SHP77 (cell line): ENCODE measurements at regions not wholly inside any gene's neighbourhood (a gene's known extent, or its start where the extent isn't known, plus 50 kb on each side); places are given as distances from the start of the nearest gene placed in this dataset.

Source experiments
- DNase-seq, 2 experiments: peaks; one replicate each; lab custom pipeline; 2025; lab: John Stamatoyannopoulos, UW

DNA sequence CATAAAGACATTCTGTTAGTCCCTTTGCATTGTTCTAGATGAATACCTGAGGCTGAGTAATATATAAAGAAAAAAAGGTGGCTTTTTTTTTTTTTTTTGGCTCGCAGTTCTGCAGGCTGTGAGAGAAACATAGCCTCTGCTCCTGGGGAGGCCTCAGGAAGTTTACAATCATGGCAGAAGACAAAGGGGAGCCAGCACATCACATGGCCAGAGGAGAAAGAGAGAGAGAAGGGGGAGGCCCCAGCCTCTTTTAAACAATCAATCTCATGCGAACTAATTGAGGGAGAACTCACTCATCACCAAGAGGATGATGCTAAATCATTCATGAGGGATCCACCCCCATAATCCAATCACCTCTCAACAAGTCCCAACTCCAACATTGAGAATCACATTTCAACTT lies 364.0 kb upstream of the EPHA5 start:
- DNase-seq, result no peak

DNA sequence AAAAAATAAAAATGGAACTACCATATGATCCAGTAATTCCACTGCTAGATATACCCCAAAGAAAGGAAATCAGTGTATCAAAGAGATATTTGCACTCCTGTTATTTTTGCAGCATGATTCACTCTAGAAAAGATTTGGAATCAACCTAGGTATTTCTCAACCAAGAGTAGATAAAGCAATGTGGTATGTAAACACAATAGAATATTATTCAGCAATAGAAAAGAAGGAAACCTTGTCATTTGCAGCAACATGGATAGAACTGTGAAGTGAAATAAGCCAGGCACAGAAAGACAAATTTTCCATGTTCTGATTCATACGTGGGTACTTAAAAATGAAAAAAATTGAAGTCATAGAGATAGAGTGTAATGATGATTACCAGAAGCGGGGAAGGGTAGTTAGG lies 362.3 kb upstream of the EPHA5 start:
- DNase-seq, result no peak

DNA sequence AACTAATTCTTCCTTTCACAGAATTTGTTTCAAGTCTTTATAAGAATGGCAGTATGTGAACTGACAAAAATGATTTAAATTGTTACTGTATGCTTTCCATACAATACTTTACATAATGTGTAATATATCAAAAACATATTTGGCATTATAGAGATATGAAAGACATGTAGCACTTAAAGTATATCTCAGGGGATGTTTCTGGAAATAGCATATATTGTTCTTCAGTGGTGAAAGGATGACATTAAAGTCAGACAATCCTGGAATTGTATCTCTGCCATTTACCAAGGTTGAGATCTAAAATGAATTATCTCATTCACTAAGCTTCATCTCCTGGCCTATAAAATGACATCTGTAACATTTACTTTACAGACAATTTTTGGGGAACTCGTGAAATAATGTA lies 358.4 kb upstream of the EPHA5 start:
- no peak for DNase-seq

DNA sequence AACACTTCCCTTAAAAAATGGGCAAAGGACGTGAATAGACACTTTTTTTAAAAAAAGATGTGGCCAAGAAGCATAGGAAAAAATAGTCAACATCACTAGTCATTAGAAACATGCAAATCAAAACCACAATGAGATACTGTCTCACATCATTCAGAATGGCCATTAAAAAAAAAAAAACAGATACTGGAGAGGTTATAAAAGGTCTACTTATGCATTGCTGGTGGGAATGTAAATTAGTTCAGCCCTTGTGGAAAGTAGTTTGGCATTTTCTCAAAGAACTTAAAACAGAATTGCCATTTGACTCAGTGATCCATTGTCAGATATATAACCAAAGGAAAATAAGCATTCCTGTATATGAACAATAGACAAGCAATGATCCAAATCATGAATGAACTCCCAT lies 352.8 kb upstream of the EPHA5 start:
- DNase-seq, result no peak

DNA sequence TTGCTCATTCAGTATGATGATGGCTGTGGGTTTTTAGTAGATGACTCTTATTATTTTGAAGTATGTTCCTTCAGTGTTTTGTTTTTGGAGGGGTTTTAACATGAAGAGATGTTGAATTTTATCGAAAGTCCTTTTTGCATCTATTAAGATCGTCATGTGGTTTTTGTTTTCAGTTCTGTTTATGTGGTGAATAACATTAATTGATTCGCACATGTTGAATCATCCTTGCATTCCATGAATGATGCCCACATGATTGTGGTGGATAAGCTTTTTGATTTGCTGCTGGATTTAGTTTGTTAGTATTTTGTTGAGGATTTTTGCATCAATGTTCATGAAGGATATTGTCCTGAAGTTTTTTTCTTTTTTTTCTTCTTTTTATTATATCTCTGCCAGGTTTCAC lies 347.4 kb upstream of the EPHA5 start:
- DNase-seq, result no peak

DNA sequence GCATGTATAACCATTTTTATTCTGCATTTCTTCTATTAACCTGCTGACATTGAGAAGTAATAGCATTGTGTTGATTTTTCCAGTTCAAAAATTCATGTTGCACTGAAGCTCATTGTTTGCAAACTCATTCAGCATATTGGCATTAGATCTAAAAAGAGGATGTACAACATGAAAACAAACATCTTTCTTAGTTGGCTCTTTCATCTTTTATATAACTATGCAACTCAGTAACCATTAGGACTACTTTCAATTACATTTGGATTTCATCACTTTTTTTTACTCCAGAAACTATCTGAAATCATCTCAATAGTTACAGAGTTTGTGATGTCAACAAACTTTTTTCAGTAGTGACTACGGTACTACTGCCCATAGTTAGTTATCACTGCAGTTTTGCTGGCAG lies 346.0 kb upstream of the EPHA5 start:
- no peak for DNase-seq

DNA sequence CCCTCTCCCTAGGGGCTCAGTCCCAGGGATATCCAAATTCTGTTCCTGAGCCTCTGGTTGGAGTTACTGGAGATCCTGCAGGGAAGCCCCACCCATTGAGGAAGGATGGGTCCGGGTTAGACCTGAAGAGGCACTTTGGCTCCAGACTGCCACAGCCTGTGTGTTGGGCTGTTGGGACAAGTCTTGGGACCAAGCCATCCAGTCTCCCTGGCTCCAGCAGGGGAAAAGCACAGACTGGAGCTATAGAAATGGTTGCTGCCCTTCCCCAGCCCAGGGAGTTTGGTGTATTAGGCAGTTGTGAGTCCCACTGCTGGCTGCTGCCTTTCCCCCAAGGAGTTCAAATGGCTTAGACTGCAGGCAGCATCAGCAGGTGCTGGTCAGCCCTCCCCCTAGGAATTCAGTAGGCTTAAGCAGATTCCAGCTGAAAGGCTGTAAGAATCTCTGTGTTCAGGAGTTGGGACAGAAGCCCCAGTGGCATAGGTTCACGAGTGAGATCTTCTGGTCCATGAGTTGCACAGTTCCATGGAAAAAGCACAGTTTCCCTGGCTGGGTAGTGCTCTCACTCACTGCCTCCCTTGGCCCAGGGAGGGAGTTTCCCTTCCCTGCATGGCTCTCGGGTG lies 344.0 kb upstream of the EPHA5 start:
- DNase-seq, result no peak

DNA sequence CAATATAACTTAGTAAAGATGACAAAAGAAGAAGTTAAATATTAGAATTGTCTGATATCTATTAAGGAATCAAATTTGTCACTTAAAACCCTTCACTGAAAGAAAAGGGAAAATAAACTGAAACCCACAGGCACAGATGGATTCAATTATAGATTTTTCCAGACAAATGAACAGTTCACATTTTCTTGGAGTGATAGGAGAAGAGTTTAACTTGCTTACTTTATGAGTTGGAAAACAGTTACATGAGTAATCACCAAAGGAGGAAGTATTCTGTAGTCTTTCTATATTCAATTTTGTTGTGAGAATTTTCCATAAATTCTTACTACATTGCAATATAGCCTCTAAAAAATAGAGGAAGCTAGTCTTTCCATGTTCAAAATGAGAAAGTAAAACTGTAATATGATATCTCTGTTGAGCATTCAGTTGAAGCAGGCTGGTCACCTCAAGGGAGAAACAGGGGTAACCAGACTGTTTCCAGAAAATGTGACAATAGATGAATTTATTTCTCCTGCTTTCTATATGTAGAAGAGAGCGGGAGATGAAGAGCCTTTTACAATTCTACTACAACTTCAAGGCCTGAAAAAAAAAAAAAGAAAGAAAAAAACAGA lies 330.3 kb upstream of the EPHA5 start:
- no peak for DNase-seq

DNA sequence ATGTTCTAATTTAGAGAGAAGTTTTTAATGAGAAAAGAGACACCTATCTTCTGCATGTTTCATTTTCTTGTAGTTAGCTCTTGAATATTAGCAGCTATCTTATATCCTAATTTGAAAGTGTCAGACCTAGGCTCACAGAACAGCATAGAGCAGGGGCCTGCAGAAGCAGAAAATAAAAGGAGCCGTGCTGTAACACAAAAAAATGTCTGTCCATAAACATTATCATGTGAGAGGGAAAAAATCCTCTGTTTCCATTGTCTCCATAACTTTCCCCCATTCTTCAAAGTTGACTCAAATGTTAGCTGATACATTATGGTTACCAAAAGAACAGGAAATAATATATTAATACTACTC lies 329.2 kb upstream of the EPHA5 start:
- DNase-seq, result peak in 1 of 2 experiments; percentile 26

DNA sequence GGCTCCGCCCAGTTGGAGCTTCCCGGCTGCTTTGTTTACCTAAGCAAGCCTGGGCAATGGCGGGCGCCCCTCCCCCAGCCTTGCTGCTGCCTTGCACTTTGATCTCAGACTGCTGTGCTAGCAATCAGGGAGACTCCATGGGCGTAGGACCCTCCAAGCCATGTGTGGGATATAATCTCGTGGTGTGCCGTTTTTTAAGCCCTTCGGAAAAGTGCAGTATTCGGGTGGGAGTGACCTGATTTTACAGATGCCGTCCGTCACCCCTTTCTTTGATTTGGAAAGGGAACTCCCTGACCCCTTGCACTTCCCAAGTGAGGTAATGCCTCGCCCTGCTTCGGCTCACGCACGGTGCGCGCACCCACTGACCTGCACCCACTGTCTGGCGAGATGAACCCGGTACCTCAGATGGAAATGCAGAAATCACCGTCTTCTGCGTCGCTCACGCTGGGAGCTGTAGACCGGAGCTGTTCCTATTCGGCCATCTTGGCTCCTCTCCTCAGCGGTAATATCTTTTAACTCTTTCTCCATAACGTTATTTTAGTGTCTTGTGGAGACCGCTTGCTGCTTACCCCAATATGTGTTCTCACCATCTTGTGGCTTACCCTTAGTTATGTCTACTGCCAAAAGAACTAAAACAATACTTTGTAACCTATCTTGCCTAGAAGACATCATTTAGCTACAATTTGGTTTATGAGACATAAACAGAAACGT lies 328.7 kb upstream of the EPHA5 start:
- DNase-seq, result peak; percentile 33 to 34

DNA sequence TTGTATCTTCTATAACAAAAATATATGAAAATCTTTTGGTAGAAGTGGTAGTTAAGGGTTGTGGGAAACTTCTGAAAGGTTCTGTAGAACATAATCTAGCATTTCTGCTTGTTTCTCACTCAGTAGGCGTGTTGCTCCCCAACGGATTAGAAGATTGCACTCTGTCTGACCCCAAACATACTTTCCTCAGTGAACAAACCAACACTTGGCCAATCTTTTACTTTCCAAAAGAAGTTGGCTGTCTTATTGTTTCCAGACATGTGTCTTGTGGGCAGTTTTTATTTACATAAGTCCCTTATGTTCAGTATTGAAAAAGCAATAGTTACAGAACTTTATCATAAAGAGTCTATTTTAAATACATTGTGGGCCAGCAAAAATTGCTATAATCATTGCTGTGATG lies 312.8 kb upstream of the EPHA5 start:
- DNase-seq, result no peak

DNA sequence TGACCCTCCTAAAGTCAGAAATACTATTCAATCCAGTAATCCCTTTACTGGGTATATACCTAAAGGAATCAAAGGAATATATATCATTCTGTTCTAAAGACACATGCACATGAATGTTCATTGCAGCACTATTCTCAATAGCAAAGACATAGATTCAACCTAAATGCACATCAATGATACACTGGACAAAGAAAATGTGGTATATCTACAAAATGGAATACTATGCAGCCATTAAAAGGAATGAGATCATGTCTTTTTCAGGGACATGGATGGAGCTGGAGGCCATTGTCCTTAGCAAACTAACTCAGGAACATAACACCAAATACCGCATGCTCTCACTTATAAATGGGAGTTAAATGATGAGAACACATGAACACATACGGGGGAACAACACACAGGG lies 306.0 kb upstream of the EPHA5 start:
- DNase-seq, result no peak

DNA sequence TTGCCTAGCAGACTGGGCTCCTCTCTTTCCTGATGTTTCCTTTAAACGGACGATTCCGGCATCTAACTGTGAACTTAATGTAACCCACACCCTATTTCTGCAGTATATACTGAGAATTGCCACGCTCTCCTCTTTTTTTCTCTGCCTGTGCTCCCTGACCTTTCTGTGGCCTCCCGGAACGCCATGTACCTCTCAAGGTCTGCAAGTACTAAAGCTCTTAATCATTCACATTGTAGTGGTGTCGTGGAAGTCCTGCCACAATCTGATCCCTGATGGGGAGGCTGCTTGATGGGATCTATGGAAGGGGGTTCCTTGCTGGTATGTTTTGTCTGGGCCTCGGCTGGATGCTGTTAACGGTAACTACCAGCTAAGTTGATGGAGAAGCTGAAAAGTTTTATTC lies 302.9 kb upstream of the EPHA5 start:
- DNase-seq, result no peak

DNA sequence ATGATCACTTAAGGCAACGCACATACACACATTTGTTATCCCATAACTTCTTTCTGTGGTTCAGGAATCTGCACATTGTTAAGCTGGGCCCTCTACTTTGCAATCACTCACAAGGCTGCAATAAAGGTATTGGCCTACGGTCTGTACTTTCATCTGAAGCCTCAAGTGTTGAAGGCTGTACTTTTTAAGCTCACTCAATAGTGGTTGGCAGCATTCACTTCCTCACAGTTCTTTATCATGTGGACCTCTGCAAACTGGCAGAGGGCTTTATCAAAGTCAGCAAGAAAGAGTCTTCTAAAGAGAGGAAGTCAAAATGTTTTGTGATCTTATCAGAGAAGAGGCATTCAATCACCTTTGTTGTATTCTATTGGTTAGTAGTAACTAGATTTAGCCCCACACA lies 301.4 kb upstream of the EPHA5 start:
- no peak for DNase-seq

DNA sequence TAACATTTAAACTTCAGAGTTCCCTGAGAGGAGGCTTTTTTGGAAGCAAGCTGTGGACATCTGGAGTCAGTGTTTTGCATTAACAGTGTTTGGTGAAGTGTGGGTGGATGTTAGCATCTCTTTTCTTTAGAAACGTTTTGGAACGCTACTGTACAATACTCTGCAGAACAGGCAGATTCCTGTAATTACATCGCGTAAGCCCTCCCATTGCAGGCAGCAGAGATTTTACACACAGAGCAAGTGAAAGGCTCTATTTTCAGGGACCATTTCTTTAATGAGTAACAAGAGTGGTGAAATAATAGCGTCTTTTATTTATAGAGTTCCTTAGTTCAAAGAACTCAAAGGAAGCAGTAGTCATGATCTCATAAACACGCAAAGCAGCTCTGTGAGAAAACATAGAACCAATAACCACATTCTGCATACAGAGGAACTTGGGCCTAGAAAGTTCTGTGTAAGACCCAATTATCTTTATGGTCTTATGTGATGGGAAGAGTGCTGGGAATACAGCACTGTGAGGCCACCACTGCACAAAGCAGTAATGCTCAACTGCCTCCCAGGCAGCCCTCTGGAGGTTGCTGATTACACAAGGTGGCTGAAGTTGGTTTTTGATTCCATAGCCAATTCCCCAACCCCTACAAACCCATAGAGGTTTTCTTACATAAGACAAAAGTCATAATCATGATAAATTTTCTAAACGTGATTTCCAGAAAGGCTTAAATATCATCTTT lies 298.7 kb upstream of the EPHA5 start:
- DNase-seq, result no peak

DNA sequence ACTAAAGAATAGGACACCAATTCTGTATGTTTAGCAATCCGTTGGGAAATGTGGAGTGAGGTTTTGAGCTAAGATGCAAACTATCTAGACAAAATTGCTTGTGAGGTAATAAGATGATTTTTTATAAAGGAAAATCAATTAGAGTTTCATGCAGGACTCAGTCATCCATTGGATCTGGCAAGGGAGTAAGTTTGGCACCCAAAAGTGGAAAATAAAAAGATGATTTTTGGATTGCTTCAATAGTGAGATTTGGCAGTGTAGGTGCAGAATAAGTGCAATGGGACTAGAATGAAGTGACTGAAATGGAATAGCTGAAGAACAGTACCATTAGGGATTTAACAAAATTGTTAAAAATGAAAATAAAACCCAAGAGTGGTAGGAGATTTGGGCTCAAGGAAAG lies 290.5 kb upstream of the EPHA5 start:
- no peak for DNase-seq

DNA sequence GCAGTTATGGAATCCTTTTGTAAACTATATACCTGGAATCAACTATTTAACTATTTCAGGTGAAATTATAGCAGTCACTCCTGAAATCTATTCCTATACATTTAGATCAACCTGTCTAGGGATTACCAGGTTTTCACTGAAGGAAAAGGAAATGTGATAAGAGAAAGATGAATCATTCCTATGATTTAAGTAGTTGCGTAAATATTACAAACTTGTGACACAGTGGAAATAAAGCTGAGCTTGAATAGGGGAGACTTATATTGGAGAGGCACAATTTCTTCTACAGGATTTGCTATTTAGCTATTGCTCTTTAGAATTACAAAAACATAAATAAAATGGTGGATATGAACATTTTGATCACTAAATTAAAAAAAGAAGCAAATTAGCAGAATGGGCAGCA lies 284.1 kb upstream of the EPHA5 start:
- DNase-seq, result no peak

DNA sequence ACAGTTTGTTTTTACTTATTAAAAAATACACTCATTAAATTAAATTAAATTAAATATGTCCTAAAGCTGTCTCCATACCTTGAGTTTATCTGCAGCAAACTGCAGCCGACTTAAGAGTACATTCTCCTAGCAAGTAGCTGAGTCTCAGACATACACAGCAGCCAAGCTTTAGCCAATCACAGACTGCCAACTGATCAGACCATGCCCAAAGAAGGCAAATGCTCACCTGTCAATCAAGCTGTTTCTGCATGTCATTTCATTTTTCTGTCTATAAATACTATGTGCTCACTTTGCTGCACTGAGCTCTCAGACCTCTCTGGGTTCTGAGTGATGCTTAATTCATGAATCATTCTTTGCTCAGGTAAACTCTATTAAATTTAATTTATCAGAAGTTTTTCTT lies 280.9 kb upstream of the EPHA5 start:
- DNase-seq, result no peak

DNA sequence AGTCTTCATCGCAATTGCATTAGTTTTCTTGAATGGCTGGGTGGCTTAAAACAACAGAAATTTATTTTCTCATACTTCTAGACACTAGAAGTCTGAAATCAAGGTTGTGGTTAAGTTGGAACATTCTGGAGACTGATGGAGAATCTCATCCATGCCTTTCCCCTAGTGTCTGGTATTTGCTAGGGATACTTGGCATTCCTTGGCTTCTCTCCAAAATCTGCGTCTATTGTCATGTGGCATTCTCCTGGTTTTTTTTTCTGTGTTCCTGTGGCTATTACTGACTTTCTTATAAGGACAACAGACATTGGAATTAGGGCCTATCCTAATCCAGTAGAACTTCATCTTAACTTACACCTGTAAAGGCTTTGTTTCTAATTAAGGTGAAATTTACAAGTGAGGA lies 272.8 kb upstream of the EPHA5 start:
- DNase-seq, result peak in 1 of 2 experiments; percentile 16

DNA sequence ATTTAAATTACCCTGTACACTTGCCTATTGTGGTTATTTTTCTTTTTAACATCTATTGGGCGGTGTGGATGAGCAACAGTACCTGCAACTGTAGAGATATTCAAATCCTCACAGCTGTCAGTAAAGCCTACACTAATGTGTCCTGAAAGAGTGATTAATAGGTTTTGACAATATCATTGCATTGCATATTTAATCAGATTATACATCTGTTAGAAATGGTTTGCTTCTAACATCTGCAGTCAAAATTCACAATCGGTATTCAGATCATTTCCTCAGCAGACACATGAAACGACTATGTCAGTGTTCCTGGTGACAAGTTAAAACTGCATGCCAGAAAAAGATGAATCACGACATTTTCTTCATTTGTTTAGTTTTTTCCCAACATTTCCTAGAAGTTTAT lies 254.6 kb upstream of the EPHA5 start:
- DNase-seq, result no peak

DNA sequence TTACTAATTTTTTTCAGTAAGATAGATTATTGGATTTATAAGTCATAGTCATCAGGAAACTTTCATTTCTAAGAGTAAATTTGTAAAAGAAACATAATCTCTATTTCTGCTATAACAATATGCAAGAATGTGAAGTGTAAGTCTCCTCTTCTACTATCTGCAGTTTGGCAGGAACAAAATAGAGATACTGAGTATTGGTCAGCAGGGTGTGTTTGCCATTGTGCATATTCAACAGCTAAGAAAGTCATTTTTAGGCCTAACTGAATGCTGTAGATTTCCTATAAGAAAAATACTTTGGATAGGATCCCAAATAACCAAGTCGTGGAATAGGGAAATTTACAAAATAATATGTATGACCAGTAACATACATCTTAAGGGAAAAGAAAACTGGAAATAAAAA lies 253.3 kb upstream of the EPHA5 start:
- no peak for DNase-seq

DNA sequence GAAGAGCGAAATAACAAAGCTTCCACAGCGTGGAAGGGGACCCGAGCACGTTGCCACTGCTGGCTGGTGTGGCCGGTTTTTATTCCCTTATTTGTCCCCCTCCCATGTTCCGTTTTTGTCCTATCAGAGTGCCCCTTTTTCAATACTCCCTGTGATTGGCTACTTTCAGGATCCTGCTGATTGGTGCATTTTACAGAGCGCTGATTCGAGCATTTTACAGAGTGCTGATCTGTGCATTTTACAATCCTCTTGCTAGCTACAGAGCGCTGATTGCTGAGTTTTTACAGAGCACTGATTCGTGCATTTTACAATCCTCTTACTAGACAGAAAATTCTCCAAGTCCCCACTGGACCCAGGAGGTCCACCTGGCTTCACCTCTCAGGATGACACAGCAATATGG lies 250.9 kb upstream of the EPHA5 start:
- DNase-seq, result no peak

DNA sequence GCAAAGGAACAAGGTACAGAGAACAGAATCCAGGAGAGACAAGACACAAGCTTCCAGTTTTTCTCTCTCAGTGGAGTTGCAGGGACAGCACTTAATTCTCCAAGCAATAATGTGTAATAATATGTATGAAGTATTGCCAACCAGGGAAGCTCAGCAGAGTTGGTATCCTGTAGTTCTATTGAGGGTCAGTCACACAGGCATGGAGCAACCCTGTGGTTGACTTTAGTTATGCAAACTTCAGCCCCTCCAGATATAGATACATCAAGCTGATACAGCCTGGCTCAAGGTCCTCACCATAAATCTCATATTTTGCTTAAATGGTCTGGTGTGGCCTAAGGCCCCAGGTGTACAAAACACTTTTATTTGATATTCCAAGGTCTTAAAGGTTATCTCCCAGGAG lies 248.6 kb upstream of the EPHA5 start:
- no peak for DNase-seq
